SK-N-MC (cell line): ENCODE measurements at regions not wholly inside any gene's neighbourhood (a gene's known extent, or its start where the extent isn't known, plus 50 kb on each side); places are given as distances from the start of the nearest gene placed in this dataset.

Source experiments
- DNase-seq: peaks from one replicate; pipeline ENCODE4 v3.0.0-alpha.2; 2011; ENCODE audit warnings: low read depth, low spot score
- H3K27ac ChIP-seq: fragments of 200-600 bp; sonication (generic); 2 replicates; pipeline ENCODE4 v1.5.1; 2016; ENCODE audit warnings: mixed run types
- H3K36me3 ChIP-seq: fragments of 200-600 bp; sonication (generic); 2 replicates; pipeline ENCODE4 v1.6.1; 2017; ENCODE audit warnings: antibody characterized with exemption, low read length, mixed read lengths; ENCODE audit not compliant: insufficient read depth
- H3K4me3 ChIP-seq: fragments of 200-600 bp; sonication (generic); 2 replicates; pipeline ENCODE4 v1.5.1; 2016
- H3K9ac ChIP-seq: fragments of 200-600 bp; sonication (generic); 2 replicates; pipeline ENCODE4 v1.8.0; 2017; ENCODE audit warnings: mixed run types, mixed read lengths; ENCODE audit not compliant: insufficient read length
- H3K9me3 ChIP-seq: fragments of 200-600 bp; sonication (generic); 2 replicates; pipeline ENCODE4 v1.6.1; 2017; ENCODE audit warnings: low read depth, mild to moderate bottlenecking, antibody characterized with exemption, low read length, moderate library complexity, mixed read lengths
- EZH2 ChIP-seq: fragments of 200-600 bp; sonication (generic); IDR thresholded peaks from one replicate; pipeline ENCODE4 v1.6.1; 2017; ENCODE audit warnings: antibody characterized with exemption
- FOXP2 ChIP-seq: optimal IDR thresholded peaks from 2 replicates; pipeline ENCODE3; 2011; ENCODE audit warnings: mild to moderate bottlenecking, moderate library complexity; ENCODE audit not compliant: insufficient read depth; ENCODE audit errors: extremely low read length, control extremely low read depth
- POLR2AphosphoS5 ChIP-seq: IDR thresholded peaks from 2 replicates; pipeline ENCODE4 v1.6.1; 2012; ENCODE audit warnings: mild to moderate bottlenecking, low read depth, low read length, borderline replicate concordance

GRCh38 chr2:7997279-7997678 lies 684.6 kb upstream of the ID2 start:
- no peaks in the 10 kb centered on the region for H3K36me3 ChIP-seq
- no peak for TF ChIP-seq FOXP2
- no peak for TF ChIP-seq EZH2
- TF ChIP-seq POLR2AphosphoS5: no peak
- DNase-seq: no peak
- H3K9ac ChIP-seq: no peak overlapping the region
- no peaks in the 10 kb centered on the region for H3K9me3 ChIP-seq
- H3K27ac ChIP-seq: no peak overlapping the region
- no peak overlapping the region for H3K4me3 ChIP-seq

GRCh38 chr2:7999683-8000476 lies 682.0 kb upstream of the ID2 start:
- H3K9me3 ChIP-seq: no peaks in the 10 kb centered on the region
- no peak overlapping the region for H3K9ac ChIP-seq
- no peak overlapping the region for H3K4me3 ChIP-seq
- no peak overlapping the region for H3K27ac ChIP-seq
- no peak for DNase-seq
- no peak for TF ChIP-seq POLR2AphosphoS5
- TF ChIP-seq EZH2: no peak
- TF ChIP-seq FOXP2: no peak
- no peaks in the 10 kb centered on the region for H3K36me3 ChIP-seq

- H3K9ac ChIP-seq: no peak overlapping the region
- TF ChIP-seq EZH2 (no peak), POLR2AphosphoS5 (no peak), FOXP2 (no peak)
- no peak for DNase-seq
- H3K9me3 ChIP-seq: no peaks in the 10 kb centered on the region
- no peaks in the 10 kb centered on the region for H3K36me3 ChIP-seq
- H3K4me3 ChIP-seq: no peak overlapping the region
- peak overlapping the region; percentile 100; the same call in 1 of the 2 replicates for H3K27ac ChIP-seq
Observed at GRCh38 chr2:8000870-8001269, 681.0 kb upstream of the ID2 start.

- peak overlapping the region; percentile 63 for H3K9ac ChIP-seq
- peak overlapping the region; percentile 76 for H3K4me3 ChIP-seq
- H3K27ac ChIP-seq: peak overlapping the region; percentile 100
- no peaks in the 10 kb centered on the region for H3K9me3 ChIP-seq
- TF ChIP-seq FOXP2 (no peak), EZH2 (no peak), POLR2AphosphoS5 (no peak)
- DNase-seq: peak; percentile 16
- no peaks in the 10 kb centered on the region for H3K36me3 ChIP-seq
Observed at GRCh38 chr2:8002765-8003393, 679.0 kb upstream of the ID2 start.

- TF ChIP-seq POLR2AphosphoS5 (no peak; the same call in 1 of the 2 replicates), FOXP2 (peak; percentile 92)
- Histone ChIP-seq H3K4me3 (peak overlapping the region; percentile 76), H3K27ac (peak overlapping the region; percentile 100), H3K36me3 (no peaks in the 10 kb centered on the region), H3K9ac (peak overlapping the region; percentile 88), H3K9me3 (no peaks in the 10 kb centered on the region)
- peak; percentile 92 for DNase-seq
Observed at GRCh38 chr2:8003462-8004075, 678.3 kb upstream of the ID2 start.

GRCh38 chr2:8004250-8004681 lies 677.6 kb upstream of the ID2 start:
- H3K36me3 ChIP-seq: no peaks in the 10 kb centered on the region
- H3K27ac ChIP-seq: peak overlapping the region; percentile 100
- DNase-seq: peak; percentile 85
- H3K9ac ChIP-seq: peak overlapping the region; percentile 88
- H3K4me3 ChIP-seq: peak overlapping the region; percentile 76
- TF ChIP-seq FOXP2 (peak; percentile 13), POLR2AphosphoS5 (no peak)
- no peaks in the 10 kb centered on the region for H3K9me3 ChIP-seq

GRCh38 chr2:8006181-8006580 lies 675.7 kb upstream of the ID2 start:
- Histone ChIP-seq H3K27ac (no peak overlapping the region), H3K9me3 (no peaks in the 10 kb centered on the region), H3K36me3 (no peaks in the 10 kb centered on the region), H3K9ac (no peak overlapping the region), H3K4me3 (no peak overlapping the region)
- no peak for DNase-seq
- TF ChIP-seq EZH2 (no peak), POLR2AphosphoS5 (no peak), FOXP2 (no peak)

- H3K4me3 ChIP-seq: no peak overlapping the region
- no peak for DNase-seq
- no peak overlapping the region for H3K9ac ChIP-seq
- no peaks in the 10 kb centered on the region for H3K36me3 ChIP-seq
- no peak overlapping the region for H3K27ac ChIP-seq
- no peak for TF ChIP-seq FOXP2
- TF ChIP-seq EZH2: no peak
- TF ChIP-seq POLR2AphosphoS5: no peak
- no peaks in the 10 kb centered on the region for H3K9me3 ChIP-seq
Observed at GRCh38 chr2:8006626-8007025, 675.2 kb upstream of the ID2 start.
